Motor neuron (in vitro differentiated cells): ENCODE measurements at regions not wholly inside any gene's neighbourhood (a gene's known extent, or its start where the extent isn't known, plus 50 kb on each side); places are given as distances from the start of the nearest gene placed in this dataset.

Experiments
- ATAC-seq, 8 experiments: fragments of 200-7000 bp; cut with Tn5 transposase; replicated peaks in 6 of 8; 2 replicates each; pipeline ENCODE4 v1.8.0; 2021; ENCODE audit warnings: mild to moderate bottlenecking in 8 of 8, moderate library complexity in 8 of 8
- H3K27ac ChIP-seq, 2 donors: fragments of 250-450 bp; sonication (Bioruptor Pico); 2 replicates each; pipeline ENCODE4 v1.9.0; 2021; ENCODE audit warnings: antibody characterized with exemption in 2 of 2, mild to moderate bottlenecking in 2 of 2, moderate library complexity in 1 of 2
- H3K4me1 ChIP-seq, 2 donors: fragments of 250-450 bp; sonication (Bioruptor Pico); replicated peaks in 1 of 2; 2 replicates each; pipeline ENCODE4 v1.6.1; 2021; ENCODE audit warnings: antibody characterized with exemption in 2 of 2, mild to moderate bottlenecking in 2 of 2, moderate library complexity in 1 of 2
- H3K4me3 ChIP-seq, 5 donors: fragments of 250-450 bp; sonication (Bioruptor Pico); 2 replicates each; pipeline ENCODE4 v1.9.0; 2021; ENCODE audit warnings: antibody characterized with exemption in 5 of 5, mild to moderate bottlenecking in 5 of 5, moderate library complexity in 4 of 5
- WGBS, 10 experiments: fragments of 450-650 bp; shearing (Covaris generic); methylation state at CpG; one replicate each; pipeline ENCODE4 v1.0.0; 2022; 5-methylcytosine and 5-hydroxymethylcytosine counted together
- in situ Hi-C, 9 experiments: fragments of 400-800 bp; cut with MboI; loops; one replicate each; pipeline ENCODE4 v1.15.0; 2021; ENCODE audit warnings: low sequenced_read_pairs in 9 of 9, low pct_unique_long_range_greater_than_20kb in 2 of 9; ENCODE audit not compliant: unreplicated experiment in 9 of 9

DNA sequence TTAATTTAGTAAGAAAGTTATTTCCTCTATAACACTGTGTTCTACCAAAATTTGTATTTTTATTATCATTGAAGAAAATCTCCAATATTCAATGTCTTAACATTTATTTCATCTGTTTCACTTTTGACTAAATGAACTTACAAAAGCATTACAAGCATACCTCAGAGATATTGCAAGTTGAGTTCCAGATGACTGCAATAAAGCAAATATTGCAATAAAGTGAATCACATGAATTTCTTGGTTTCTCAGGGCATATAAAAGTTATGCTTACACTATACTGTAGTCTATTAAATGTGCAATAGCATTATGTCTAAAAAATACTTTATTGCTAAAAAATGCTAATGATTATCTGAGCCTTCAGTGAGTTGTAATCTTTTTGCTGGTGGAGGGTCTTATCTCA lies 78.3 kb downstream of the TTC32 start:
- Histone ChIP-seq H3K4me3 (no peak overlapping the region), H3K27ac (no peak overlapping the region), H3K4me1 (no peaks in the 10 kb centered on the region)
- ATAC-seq = no peak
- in situ Hi-C loops = no loop called here

DNA sequence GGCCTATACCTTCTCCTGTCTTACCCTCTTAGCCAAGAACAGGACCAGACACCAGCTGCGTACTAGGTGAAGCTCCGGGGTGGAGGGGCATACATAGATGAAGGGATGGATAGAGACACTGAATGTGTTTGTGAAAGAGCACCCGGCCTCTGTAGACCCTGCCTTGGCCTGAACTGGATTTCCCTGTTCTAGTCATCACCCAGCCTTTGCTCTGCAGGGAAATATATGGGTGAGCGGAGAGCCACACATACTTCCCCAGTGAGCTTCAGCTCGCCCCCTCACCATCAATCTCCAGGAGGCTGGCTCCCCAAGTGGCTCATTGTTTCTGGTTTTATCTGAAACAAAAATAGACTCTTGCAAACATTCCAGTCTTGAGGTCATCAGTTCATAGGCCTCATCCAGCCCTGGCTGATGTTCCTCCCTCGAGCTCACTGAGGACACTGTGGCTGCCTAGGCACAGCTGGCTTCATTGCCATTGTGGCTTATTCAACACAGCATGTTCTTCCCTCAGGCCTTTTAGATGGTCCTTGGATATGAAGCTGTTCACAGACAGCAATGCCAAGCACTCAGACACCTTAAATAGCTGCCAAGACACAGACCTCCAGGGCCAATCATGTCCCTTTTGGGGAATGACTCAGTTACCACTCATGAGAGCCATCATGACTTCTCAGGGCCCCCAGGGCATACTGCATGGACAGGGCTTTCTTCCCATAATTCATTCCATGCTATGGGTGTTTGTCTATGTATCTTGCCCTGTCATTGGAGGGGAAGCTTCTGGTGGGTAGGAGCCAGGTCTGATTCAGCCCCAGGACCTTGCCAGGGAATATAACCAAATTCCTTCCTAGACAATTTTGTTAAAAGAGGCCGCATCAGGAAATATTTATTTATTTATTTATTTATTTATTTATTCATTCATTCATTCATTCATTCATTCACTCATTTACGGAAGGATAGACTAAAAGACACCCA lies 82.4 kb downstream of the TTC32 start:
- H3K4me1 ChIP-seq = no peaks in the 10 kb centered on the region
- H3K4me3 ChIP-seq = no peak overlapping the region
- peak in 3 of 8 experiments; percentile 43 to 81 (median 58) for ATAC-seq
- H3K27ac ChIP-seq = no peak overlapping the region
- in situ Hi-C loops = no loop called here
- WGBS, 10 experiments = 56 to 100% (median 74%) methylated on average over 1 to 4 of the region's 8 CpGs; no CpG with 5 or more reads in 2 of the 10 experiments

DNA sequence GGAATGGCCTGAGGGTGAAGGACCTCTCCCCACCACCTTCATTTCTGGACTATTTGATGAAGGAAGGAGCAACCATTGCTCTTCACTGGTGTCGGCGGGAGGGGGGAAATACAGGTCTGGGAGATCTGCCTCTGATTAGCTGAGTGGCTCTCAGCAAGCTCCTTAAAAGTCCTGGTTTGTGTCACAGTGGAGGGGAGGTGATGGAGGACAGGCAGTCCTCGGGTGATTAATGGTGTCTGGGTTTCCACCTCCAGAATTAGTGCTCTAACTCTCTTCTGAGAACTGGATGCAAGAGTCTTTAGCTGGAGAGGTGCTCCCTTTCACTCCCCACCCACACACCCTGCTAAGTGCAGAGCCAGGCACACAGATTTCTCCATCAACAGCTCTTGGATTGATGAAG lies 83.2 kb downstream of the TTC32 start:
- no peak for ATAC-seq
- Histone ChIP-seq H3K4me1 (no peaks in the 10 kb centered on the region), H3K4me3 (no peak overlapping the region), H3K27ac (no peak overlapping the region)
- in situ Hi-C loops = no loop called here
- WGBS, 10 experiments = 14 to 92% (median 73%) methylated on average over 1 to 2 of the region's 3 CpGs; no CpG with 5 or more reads in 6 of the 10 experiments

DNA sequence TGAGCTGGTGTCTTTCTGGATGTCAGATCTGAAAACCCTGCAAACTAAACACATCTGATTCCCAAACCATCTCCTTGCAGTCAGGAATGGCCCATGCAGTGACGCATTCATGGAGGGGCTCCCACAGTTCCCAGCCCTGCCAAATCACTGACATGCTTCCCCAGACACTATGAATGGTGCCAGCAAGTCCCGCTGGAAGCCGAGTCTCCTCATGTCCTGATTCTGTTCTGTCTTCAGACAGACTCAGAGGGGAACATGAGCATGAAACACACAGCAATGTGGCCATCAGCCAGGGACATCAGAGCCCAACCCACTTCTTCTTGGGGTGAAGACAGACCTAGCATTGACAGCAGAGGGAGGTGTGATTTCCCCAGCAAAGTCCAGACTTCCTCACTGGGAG lies 83.7 kb downstream of the TTC32 start:
- no peak overlapping the region for H3K4me3 ChIP-seq
- WGBS, 10 experiments = 6 to 94% (median 80%) methylated on average over 2 to 3 of the region's 3 CpGs; no CpG with 5 or more reads in 4 of the 10 experiments
- ATAC-seq = no peak
- in situ Hi-C loops = no loop called here
- no peaks in the 10 kb centered on the region for H3K4me1 ChIP-seq
- no peak overlapping the region for H3K27ac ChIP-seq

DNA sequence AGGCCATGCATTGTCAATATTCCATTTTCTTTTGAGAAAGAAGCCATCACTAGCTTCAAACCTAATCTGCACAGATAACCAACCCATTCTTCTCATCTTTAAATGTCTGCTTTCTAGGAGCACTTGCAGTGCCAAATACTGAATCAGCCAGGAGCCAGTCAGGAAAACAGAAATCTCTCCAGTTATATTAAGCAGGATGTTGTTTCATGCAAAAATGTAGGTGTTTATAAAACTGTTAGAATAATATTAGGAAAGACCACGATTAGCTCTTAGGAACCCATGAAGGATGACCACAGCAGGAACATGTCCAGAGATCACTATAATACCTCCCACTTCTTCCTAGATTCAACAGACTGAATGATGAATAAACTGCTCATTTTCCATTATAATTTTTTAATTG lies 86.0 kb downstream of the TTC32 start:
- Histone ChIP-seq H3K27ac (no peak overlapping the region), H3K4me1 (no peaks in the 10 kb centered on the region), H3K4me3 (no peak overlapping the region)
- in situ Hi-C loops = no loop called here
- 0 to 70% (median 40%) methylated on average over 1 of the region's 1 CpG; no CpG with 5 or more reads in 1 of the 10 experiments for WGBS, 10 experiments
- ATAC-seq = no peak

DNA sequence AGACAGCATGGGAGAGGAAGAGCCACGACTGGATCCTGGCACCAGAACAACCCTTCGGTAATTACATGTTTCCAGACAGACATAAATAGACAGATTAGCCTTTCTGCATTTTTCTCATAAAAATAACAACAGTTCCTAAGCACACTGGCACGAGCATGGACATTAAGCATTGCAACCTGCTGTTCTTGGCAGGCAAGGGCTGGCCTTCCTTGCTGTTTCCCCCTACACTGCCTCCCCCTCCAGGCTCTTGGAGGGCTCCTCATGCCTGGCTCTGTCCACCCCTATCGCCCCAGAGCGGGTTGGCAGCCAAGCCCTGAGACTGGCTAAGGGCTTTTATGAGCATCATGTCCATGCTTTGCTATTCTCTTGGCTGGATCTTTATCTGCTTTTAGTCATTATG lies 89.6 kb downstream of the TTC32 start:
- in situ Hi-C loops = no loop called here
- H3K27ac ChIP-seq = no peak overlapping the region
- 0 to 64% (median 47%) methylated on average over 1 to 5 of the region's 5 CpGs; no CpG with 5 or more reads in 3 of the 10 experiments for WGBS, 10 experiments
- H3K4me1 ChIP-seq = no peaks in the 10 kb centered on the region
- ATAC-seq = peak in 1 of 8 experiments; percentile 27
- H3K4me3 ChIP-seq = no peak overlapping the region

DNA sequence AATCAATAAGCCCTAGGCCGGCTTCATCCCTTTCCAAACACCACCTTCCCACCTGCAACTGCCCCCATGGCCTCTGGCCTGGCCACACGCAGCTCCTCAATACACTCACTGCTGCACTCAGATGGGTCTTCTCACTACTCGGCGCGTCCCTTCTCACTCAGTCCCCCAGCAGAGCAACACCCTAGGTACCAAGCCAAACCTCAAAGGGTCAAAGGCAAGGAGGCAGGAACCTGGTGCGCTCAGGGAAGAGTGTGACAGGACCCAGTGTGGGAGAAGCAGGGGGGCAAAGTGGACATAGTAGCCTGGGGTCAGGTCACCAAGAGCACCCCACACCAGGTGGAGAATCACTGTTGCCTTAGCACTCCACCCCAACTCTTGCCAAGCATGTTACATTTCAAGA lies 90.6 kb downstream of the TTC32 start:
- Histone ChIP-seq H3K27ac (no peak overlapping the region), H3K4me3 (no peak overlapping the region), H3K4me1 (no peaks in the 10 kb centered on the region)
- in situ Hi-C loops = no loop called here
- WGBS, 10 experiments = 67 to 93% (median 82%) methylated on average over 1 to 5 of the region's 6 CpGs; no CpG with 5 or more reads in 6 of the 10 experiments
- ATAC-seq = no peak

DNA sequence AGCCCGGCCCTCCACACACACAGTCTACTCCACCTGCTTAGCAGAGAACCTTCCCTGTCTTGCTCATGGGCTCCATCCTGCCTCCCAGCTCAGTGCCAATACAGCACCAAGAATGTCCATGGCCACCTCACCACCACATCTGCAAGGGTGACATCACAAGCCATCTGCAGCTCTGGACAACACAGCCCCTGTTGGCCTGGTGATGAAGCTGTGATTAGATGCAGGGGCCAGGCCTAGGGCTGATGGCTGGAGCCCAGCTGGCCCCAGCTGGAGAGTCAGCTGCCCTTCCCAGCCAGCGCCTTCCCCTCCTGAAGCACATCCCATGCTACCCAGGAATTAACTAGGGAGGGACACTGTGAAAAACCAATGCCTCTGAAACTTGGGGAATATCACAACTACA lies 91.1 kb downstream of the TTC32 start:
- ATAC-seq = peak in 2 of 8 experiments; percentile 89 to 99
- no peak overlapping the region for H3K4me3 ChIP-seq
- H3K27ac ChIP-seq = no peak overlapping the region
- in situ Hi-C loops = no loop called here
- H3K4me1 ChIP-seq = no peaks in the 10 kb centered on the region
- 67 to 100% (median 85%) methylated on average over 1 of the region's 2 CpGs; no CpG with 5 or more reads in 6 of the 10 experiments for WGBS, 10 experiments

DNA sequence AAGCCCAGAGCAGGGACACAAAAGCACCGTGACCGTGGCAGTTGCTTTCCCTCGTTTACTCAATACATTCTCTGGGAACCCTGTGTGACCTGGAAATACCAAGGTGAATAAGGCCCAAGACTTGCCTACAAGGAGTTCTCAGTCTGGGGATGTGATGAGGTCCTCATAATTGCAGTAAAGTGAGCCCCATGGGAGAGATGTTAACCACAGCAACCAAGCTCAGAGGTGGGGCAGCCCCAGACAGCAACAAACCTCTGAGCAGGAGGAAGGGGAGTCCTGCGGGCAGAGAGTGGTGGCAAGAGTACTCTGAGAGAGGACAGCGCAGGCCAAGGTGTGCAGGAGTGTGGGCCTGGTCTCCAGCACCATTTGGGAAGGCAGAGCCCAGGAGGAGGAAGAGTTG lies 91.6 kb downstream of the TTC32 start:
- ATAC-seq = no peak
- Histone ChIP-seq H3K4me1 (no peaks in the 10 kb centered on the region), H3K27ac (no peak overlapping the region), H3K4me3 (no peak overlapping the region)
- 65 to 100% (median 76%) methylated on average over 1 to 4 of the region's 5 CpGs; no CpG with 5 or more reads in 4 of the 10 experiments for WGBS, 10 experiments
- in situ Hi-C loops = no loop called here

DNA sequence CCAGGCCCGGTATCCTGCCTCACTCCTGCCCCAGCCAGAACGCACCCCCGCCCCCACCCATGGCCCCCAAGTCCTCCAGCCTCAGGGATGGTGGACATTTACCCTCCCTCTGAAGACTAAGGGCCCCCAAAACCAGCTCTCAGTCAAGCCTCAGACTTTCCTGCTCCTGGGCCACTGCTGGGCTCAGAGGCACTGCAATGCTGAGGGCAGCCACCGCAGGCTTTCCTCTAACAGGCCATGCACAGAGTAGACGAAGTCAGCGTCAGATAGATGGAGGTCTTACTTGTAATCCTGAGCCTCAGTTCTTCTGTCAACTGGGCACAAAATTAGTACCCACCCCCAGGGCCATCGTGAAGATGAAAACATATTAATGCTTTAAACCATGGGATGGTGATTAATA lies 92.6 kb downstream of the TTC32 start:
- no peak for ATAC-seq

DNA sequence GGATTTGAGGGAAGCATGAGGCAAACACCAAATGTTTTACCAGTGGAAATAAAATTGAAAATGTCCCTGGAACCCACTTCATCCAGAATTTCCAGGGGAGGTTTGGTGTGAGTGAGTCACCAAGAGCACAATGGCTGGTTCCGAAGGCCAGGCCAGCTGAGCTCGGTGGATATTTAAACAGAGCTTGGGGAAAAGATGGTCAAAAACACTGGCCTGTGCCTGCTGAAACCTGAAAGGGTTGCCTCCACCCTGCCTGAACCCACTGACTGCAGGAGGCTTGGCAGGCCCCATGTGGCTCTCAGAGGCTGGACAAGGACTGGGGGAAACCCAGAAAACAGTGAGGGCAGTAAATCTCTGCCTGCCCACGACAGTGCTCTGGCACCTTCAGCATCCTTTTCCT lies 93.9 kb downstream of the TTC32 start:
- Histone ChIP-seq H3K4me3 (no peak overlapping the region), H3K4me1 (no peaks in the 10 kb centered on the region), H3K27ac (no peak overlapping the region)
- in situ Hi-C loops = no loop called here
- ATAC-seq = no peak
- WGBS, 10 experiments = 46 to 100% (median 80%) methylated on average over 2 to 3 of the region's 3 CpGs; no CpG with 5 or more reads in 5 of the 10 experiments

More for the DNA sequence above, 92.6 kb downstream of the TTC32 start:
- 60 to 100% (median 81%) methylated on average over 1 to 2 of the region's 7 CpGs; no CpG with 5 or more reads in 6 of the 10 experiments for WGBS, 10 experiments
- Histone ChIP-seq H3K4me3 (no peak overlapping the region), H3K4me1 (no peaks in the 10 kb centered on the region), H3K27ac (no peak overlapping the region)
- in situ Hi-C loops = no loop called here

DNA sequence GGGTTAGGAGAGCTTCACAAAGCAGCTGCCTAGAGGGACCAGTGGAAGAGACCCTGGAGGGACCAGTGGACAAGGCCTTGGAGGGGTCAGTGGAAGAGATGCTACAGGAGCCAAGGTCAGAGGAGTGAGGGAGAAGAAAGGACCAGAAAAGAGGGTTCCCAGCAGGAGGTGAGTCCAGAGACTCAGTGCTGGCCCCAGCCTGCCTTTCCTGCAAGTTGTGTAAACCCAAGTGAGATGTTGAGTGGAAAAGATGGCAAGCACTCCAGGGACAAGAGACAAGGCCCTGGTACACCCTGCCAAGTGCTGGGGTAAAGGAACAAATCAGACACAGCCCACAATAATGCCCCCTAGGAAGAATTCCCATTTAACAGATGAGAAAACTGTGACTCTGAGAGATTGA lies 94.4 kb downstream of the TTC32 start:
- no peak overlapping the region for H3K4me3 ChIP-seq
- no peak overlapping the region for H3K27ac ChIP-seq
- no peak for ATAC-seq
- in situ Hi-C loops = no loop called here
- H3K4me1 ChIP-seq = no peaks in the 10 kb centered on the region

DNA sequence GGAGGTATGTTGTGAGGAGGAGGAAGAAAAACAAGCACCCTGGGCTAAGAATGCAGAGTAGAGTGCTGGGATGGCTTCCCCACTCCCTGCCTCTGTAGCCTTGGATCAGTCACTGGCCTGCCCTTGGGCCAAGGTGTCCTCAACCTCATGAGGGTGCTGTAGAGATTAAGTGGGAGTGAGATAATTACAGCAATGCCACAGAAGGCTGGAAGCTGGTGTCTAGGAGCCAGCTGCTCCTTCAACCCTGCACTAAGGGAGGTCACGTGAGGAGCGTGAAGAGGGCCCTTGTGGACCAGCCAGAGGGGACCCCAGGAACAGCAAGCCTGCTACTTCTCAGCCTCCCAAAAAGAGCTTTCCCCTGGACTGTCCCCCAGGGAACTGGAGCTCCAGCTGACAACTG lies 95.2 kb downstream of the TTC32 start:
- Histone ChIP-seq H3K27ac (no peak overlapping the region), H3K4me1 (no peaks in the 10 kb centered on the region), H3K4me3 (no peak overlapping the region)
- in situ Hi-C loops = no loop called here
- 80% methylated on average over 2 of the region's 2 CpGs; no CpG with 5 or more reads in 9 of the 10 experiments for WGBS, 10 experiments
- no peak for ATAC-seq

DNA sequence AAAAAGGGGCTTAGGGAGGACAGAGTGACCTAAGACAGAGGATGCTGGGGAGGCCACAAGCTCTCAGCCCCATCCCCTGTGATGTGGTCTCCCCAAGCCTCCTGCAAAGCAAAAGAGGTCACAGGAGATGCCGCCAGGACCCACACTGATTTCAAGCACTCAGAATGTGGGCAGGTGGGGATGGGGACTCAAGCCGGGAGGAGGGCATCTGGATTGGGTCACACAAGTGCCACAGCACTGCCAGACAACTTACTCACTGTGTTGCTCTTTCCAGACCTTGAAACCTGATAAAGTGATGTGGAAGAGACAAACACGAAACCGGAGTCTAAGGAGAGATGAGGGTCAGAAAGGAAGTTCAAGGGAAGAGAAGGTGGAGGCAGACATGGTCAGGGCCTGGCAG lies 95.7 kb downstream of the TTC32 start:
- H3K4me1 ChIP-seq = no peaks in the 10 kb centered on the region
- no peak overlapping the region for H3K27ac ChIP-seq
- in situ Hi-C loops = no loop called here
- WGBS, 10 experiments = 78 to 100% (median 90%) methylated on average over 1 to 4 of the region's 4 CpGs; no CpG with 5 or more reads in 3 of the 10 experiments
- H3K4me3 ChIP-seq = no peak overlapping the region
- no peak for ATAC-seq
